NCI-H82 (cell line): ENCODE measurements at regions not wholly inside any gene's neighbourhood (a gene's known extent, or its start where the extent isn't known, plus 50 kb on each side); places are given as distances from the start of the nearest gene placed in this dataset.

Experiments
- DNase-seq: peaks from one replicate; lab custom pipeline; 2025; lab: John Stamatoyannopoulos, UW

GRCh38 chrX:40316502-40316901 lies 218.7 kb upstream of the BCOR start:
- no peak for DNase-seq

- no peak for DNase-seq
Observed at GRCh38 chrX:40314070-40314469, 216.3 kb upstream of the BCOR start.

GRCh38 chrX:40313269-40313668 lies 215.5 kb upstream of the BCOR start:
- no peak for DNase-seq

GRCh38 chrX:40310447-40310846 lies 212.7 kb upstream of the BCOR start:
- peak; percentile 38 for DNase-seq

GRCh38 chrX:40310016-40310415 lies 212.3 kb upstream of the BCOR start:
- DNase-seq, result no peak

- DNase-seq, result peak; percentile 83
Observed at GRCh38 chrX:40307871-40308270, 210.1 kb upstream of the BCOR start.

GRCh38 chrX:40304115-40304514 lies 206.4 kb upstream of the BCOR start:
- peak; percentile 90 for DNase-seq

- DNase-seq, result peak; percentile 60
Observed at GRCh38 chrX:40303256-40304077, 205.7 kb upstream of the BCOR start.

- DNase-seq, result no peak
Observed at GRCh38 chrX:40300286-40300890, 202.6 kb upstream of the BCOR start.

GRCh38 chrX:40299641-40300046 lies 201.9 kb upstream of the BCOR start:
- no peak for DNase-seq

GRCh38 chrX:40298572-40299479 lies 201.1 kb upstream of the BCOR start:
- DNase-seq, result peak; percentile 29

- no peak for DNase-seq
Observed at GRCh38 chrX:40298069-40298468, 200.3 kb upstream of the BCOR start.

GRCh38 chrX:40291553-40291952 lies 193.8 kb upstream of the BCOR start:
- DNase-seq, result no peak

- no peak for DNase-seq
Observed at GRCh38 chrX:40290517-40290916, 192.8 kb upstream of the BCOR start.

- DNase-seq, result no peak
Observed at GRCh38 chrX:40285876-40286275, 188.1 kb upstream of the BCOR start.

- DNase-seq, result no peak
Observed at GRCh38 chrX:40284852-40285251, 187.1 kb upstream of the BCOR start.

- DNase-seq, result no peak
Observed at GRCh38 chrX:40283981-40284380, 186.2 kb upstream of the BCOR start.

GRCh38 chrX:40282946-40283660 lies 185.3 kb upstream of the BCOR start:
- no peak for DNase-seq

GRCh38 chrX:40282348-40282747 lies 184.6 kb upstream of the BCOR start:
- DNase-seq, result no peak

GRCh38 chrX:40281336-40282005 lies 183.7 kb upstream of the BCOR start:
- no peak for DNase-seq

GRCh38 chrX:40279762-40280161 lies 182.0 kb upstream of the BCOR start:
- peak; percentile 38 for DNase-seq

- DNase-seq, result no peak
Observed at GRCh38 chrX:40279091-40279430, 181.3 kb upstream of the BCOR start.
